Endothelial cell (in vitro differentiated cells): ENCODE measurements at regions not wholly inside any gene's neighbourhood (a gene's known extent, or its start where the extent isn't known, plus 50 kb on each side); places are given as distances from the start of the nearest gene placed in this dataset.

Source experiments
- DNase-seq: peaks from one replicate; pipeline ENCODE4 v3.0.0; 2021; ENCODE audit warnings: low spot score
- H3K27ac Mint-ChIP-seq: one replicate; pipeline ENCODE4 v1.8.0; 2021; ENCODE audit warnings: mixed read lengths, inconsistent platforms; ENCODE audit not compliant: unreplicated experiment
- H3K27me3 Mint-ChIP-seq: one replicate; pipeline ENCODE4 v1.8.0; 2021; ENCODE audit warnings: mild to moderate bottlenecking, moderate library complexity, mixed read lengths, inconsistent platforms; ENCODE audit not compliant: unreplicated experiment
- H3K36me3 Mint-ChIP-seq: one replicate; pipeline ENCODE4 v1.8.0; 2021; ENCODE audit warnings: mild to moderate bottlenecking, low read depth, mixed read lengths, inconsistent platforms; ENCODE audit not compliant: unreplicated experiment
- H3K4me1 Mint-ChIP-seq: one replicate; pipeline ENCODE4 v1.8.0; 2021; ENCODE audit warnings: mild to moderate bottlenecking, mixed read lengths, inconsistent platforms; ENCODE audit not compliant: unreplicated experiment
- H3K4me3 Mint-ChIP-seq: one replicate; pipeline ENCODE4 v1.8.0; 2021; ENCODE audit warnings: mild to moderate bottlenecking, mixed read lengths, inconsistent platforms; ENCODE audit not compliant: unreplicated experiment
- H3K9me3 Mint-ChIP-seq: one replicate; pipeline ENCODE4 v1.8.0; 2021; ENCODE audit warnings: mixed read lengths, inconsistent platforms; ENCODE audit not compliant: unreplicated experiment
- CTCF ChIP-seq: fragments of 200-600 bp; sonication (generic); IDR thresholded peaks from one replicate; pipeline ENCODE4 v1.5.0; 2021; ENCODE audit warnings: antibody characterized with exemption; ENCODE audit not compliant: unreplicated experiment

- Mint-ChIP-seq H3K36me3 (no peaks in the 10 kb centered on the region), H3K4me1 (no peaks in the 10 kb centered on the region), H3K4me3 (no peak overlapping the region), H3K27me3 (no peaks in the 10 kb centered on the region), H3K27ac (no peak overlapping the region), H3K9me3 (no peaks in the 10 kb centered on the region)
- DNase-seq, result no peak
- no peak for TF ChIP-seq CTCF
These were observed 74.5 kb upstream of the PAQR3 start for GRCh38 chr4:79013756-79014155.

GRCh38 chr4:78990938-78991810 is 51.9 kb upstream of the PAQR3 start:
- no peak for TF ChIP-seq CTCF
- no peak for DNase-seq

GRCh38 chr4:78989697-78990270 is 50.5 kb upstream of the PAQR3 start:
- Mint-ChIP-seq H3K27me3 (no peaks in the 10 kb centered on the region), H3K27ac (no peak overlapping the region), H3K36me3 (no peaks in the 10 kb centered on the region), H3K4me3 (no peak overlapping the region), H3K4me1 (no peaks in the 10 kb centered on the region), H3K9me3 (no peaks in the 10 kb centered on the region)
- TF ChIP-seq CTCF, result no peak
- no peak for DNase-seq

More at GRCh38 chr4:78990938-78991810, 51.9 kb upstream of the PAQR3 start:
- Mint-ChIP-seq H3K4me3 (no peak overlapping the region), H3K27me3 (no peaks in the 10 kb centered on the region), H3K27ac (no peak overlapping the region), H3K36me3 (no peaks in the 10 kb centered on the region), H3K4me1 (peaks cover 4% of the 10 kb centered on the region), H3K9me3 (no peaks in the 10 kb centered on the region)
